ENCODE measurements at regions not wholly inside any gene's neighbourhood (a gene's known extent, or its start where the extent isn't known, plus 50 kb on each side); places are given as distances from the start of the nearest gene placed in this dataset.
"Not testable (repeated sequence)": the region's sequence is repeated elsewhere in the genome, so short reads cannot be mapped to it uniquely, and the experiment has no call there.

GRCh38 chr4:121616449-121616848 is 80.3 kb downstream of the ANXA5 start:
- intact Hi-C loops (cut with micrococcal nuclease) = not testable (repeated sequence)

GRCh38 chr4:121614101-121614500 is 82.7 kb downstream of the ANXA5 start:
- intact Hi-C loops (cut with micrococcal nuclease) = no loop called here

GRCh38 chr4:121599049-121599448 is 97.7 kb downstream of the ANXA5 start:
- intact Hi-C loops (cut with micrococcal nuclease) = no loop called here

GRCh38 chr4:121597346-121597934 is 99.3 kb downstream of the ANXA5 start:
- intact Hi-C loops (cut with micrococcal nuclease) = no loop called here

- intact Hi-C loops (cut with micrococcal nuclease) = no loop called here
Observed at GRCh38 chr4:121594796-121595526, 101.8 kb downstream of the ANXA5 start.

- intact Hi-C loops (cut with micrococcal nuclease) = no loop called here
Observed at GRCh38 chr4:121593760-121594159, 103.0 kb downstream of the ANXA5 start.

- intact Hi-C loops (cut with micrococcal nuclease) = not testable (repeated sequence)
Observed at GRCh38 chr4:121592257-121592656, 104.5 kb downstream of the ANXA5 start.

GRCh38 chr4:121584836-121585235 is 111.9 kb downstream of the ANXA5 start:
- intact Hi-C loops (cut with micrococcal nuclease) = no loop called here

GRCh38 chr4:121583396-121583795 is 113.4 kb downstream of the ANXA5 start:
- intact Hi-C loops (cut with micrococcal nuclease) = no loop called here

GRCh38 chr4:121582296-121582695 is 114.5 kb downstream of the ANXA5 start:
- intact Hi-C loops (cut with micrococcal nuclease) = no loop called here

- intact Hi-C loops (cut with micrococcal nuclease) = not testable (repeated sequence)
Observed at GRCh38 chr4:121575392-121575791, 121.4 kb downstream of the ANXA5 start.

GRCh38 chr4:121574618-121575017 is 122.2 kb downstream of the ANXA5 start:
- intact Hi-C loops (cut with micrococcal nuclease) = no loop called here

- intact Hi-C loops (cut with micrococcal nuclease) = loop anchor here (5.0 kb wide), 1 partner anchor 645 kb away; the partner anchor contains the start of gene PRDM5
Observed at GRCh38 chr4:121567748-121568147, 129.0 kb downstream of the ANXA5 start.

- intact Hi-C loops (cut with micrococcal nuclease) = loop anchor here (5.0 kb wide), 1 partner anchor 643 kb away; the partner anchor contains the start of gene PRDM5
Observed at GRCh38 chr4:121564840-121565375, 131.9 kb downstream of the ANXA5 start.

GRCh38 chr4:121562811-121563210 is 134.0 kb downstream of the ANXA5 start:
- intact Hi-C loops (cut with micrococcal nuclease) = no loop called here

- intact Hi-C loops (cut with micrococcal nuclease) = no loop called here
Observed at GRCh38 chr4:121555315-121556107, 141.3 kb downstream of the ANXA5 start.

- intact Hi-C loops (cut with micrococcal nuclease) = no loop called here
Observed at GRCh38 chr4:121554382-121554781, 142.4 kb downstream of the ANXA5 start.

GRCh38 chr4:121551881-121552280 is 144.9 kb downstream of the ANXA5 start:
- intact Hi-C loops (cut with micrococcal nuclease) = no loop called here

- intact Hi-C loops (cut with micrococcal nuclease) = no loop called here
Observed at GRCh38 chr4:121551271-121551670, 145.5 kb downstream of the ANXA5 start.

- intact Hi-C loops (cut with micrococcal nuclease) = no loop called here
Observed at GRCh38 chr4:121541696-121542095, 155.1 kb downstream of the ANXA5 start.

- intact Hi-C loops (cut with micrococcal nuclease) = no loop called here
Observed at GRCh38 chr4:121535351-121535750, 154.5 kb upstream of the QRFPR start.

- intact Hi-C loops (cut with micrococcal nuclease) = no loop called here
Observed at GRCh38 chr4:121534187-121534586, 153.4 kb upstream of the QRFPR start.

Data from T-helper 1 cell treated with Interleukin-12 subunit alpha and Interleukin-12 subunit beta and Interleukin-4 antibody, amounts not matched to agents 30 ng/mL and 1 ng/mL, for 36 hours (primary cell).